ENCODE measurements at regions not wholly inside any gene's neighbourhood (a gene's known extent, or its start where the extent isn't known, plus 50 kb on each side); places are given as distances from the start of the nearest gene placed in this dataset.

DNA sequence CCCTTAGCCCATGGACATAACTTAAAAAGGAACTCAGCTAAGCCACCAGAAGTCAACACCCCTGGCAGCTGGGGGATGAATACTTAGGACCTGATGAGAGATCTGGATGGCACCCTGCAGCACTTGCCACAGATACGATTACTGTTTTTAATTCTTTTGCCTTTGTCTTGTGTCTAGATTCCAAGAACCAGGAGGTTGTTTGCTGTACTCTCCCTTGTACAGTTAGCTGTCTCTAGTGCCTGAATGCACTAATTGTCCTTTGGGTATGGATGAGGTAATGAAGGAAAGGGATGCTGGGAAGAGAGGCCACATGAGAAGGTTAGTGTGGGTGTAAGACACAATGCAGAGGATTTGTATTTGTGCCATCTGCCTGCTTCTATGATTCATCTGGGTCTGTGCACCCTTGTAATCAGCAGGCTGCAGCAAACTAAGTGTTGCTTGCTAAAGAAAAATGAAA is 385.8 kb downstream of the KCNRG start:
- no peak for TF ChIP-seq RFX5 (IDR thresholded peaks at IDR 0.05; ENCODE audit: low read depth, low read length)
- no peak for TF ChIP-seq MXI1 (IDR thresholded peaks at IDR 0.05; ENCODE audit: borderline replicate concordance, low read depth, low read length)
- TF ChIP-seq CEBPB (IDR thresholded peaks at IDR 0.05; ENCODE audit: low read depth, low read length): peak; percentile 25; the same call in 1 of the 2 replicates
- TF ChIP-seq SMC3 (IDR thresholded peaks at IDR 0.05; ENCODE audit: low read depth, low read length): no peak
- TF ChIP-seq CTCF (conservative IDR thresholded peaks at IDR 0.05; ENCODE audit: low read depth, low read length): no peak
- no peak for TF ChIP-seq POLR2A (IDR thresholded peaks at IDR 0.05; ENCODE audit: low read depth, low read length)
- no peak for TF ChIP-seq MAZ (IDR thresholded peaks at IDR 0.05; ENCODE audit: borderline replicate concordance, low read depth, low read length)
- TF ChIP-seq BHLHE40 (IDR thresholded peaks at IDR 0.05; ENCODE audit: low read depth, low read length): peak; percentile 64; the same call in 1 of the 2 replicates
- TF ChIP-seq CHD1 (IDR thresholded peaks at IDR 0.05; ENCODE audit: low read depth, low read length): no peak
- no peak for TF ChIP-seq RCOR1 (IDR thresholded peaks at IDR 0.05; ENCODE audit: insufficient replicate concordance, low read length)
- TF ChIP-seq NFE2L2 (IDR thresholded peaks at IDR 0.05; ENCODE audit: low read depth, low read length): no peak
- peak; percentile 8; the same call in 1 of the 2 replicates for TF ChIP-seq USF2 (IDR thresholded peaks at IDR 0.05; ENCODE audit: low read depth, low read length)
- TF ChIP-seq FOS (IDR thresholded peaks at IDR 0.05; ENCODE audit: low read depth, low read length): 0 out of 2 replicates have a peak, but pooled peaks have one; percentile 44
- TF ChIP-seq ELK1 (IDR thresholded peaks at IDR 0.05; ENCODE audit: borderline replicate concordance, low read depth, low read length): no peak
- Histone ChIP-seq H2BK5ac (ENCODE audit: low read depth, low read length, poor library complexity, severe bottlenecking) (peak overlapping the region; percentile 53), H4K5ac (ENCODE audit: low read depth, low read length) (peak overlapping the region; percentile 72), H3K56ac (ENCODE audit: extremely low read depth, insufficient read depth, low read length) (no peak overlapping the region), H3K9me3 (ENCODE audit: control insufficient read depth, insufficient read depth, low read length) (no peaks in the 10 kb centered on the region), H2BK20ac (ENCODE audit: low read depth, low read length) (peak overlapping the region; percentile 31; the same call in 1 of the 2 replicates), H3K23ac (ENCODE audit: low read depth, low read length) (peak overlapping the region; percentile 37; the same call in 1 of the 2 replicates), H2AK9ac (replicated peaks; ENCODE audit: low read depth, low read length, poor library complexity) (no peak overlapping the region), H3K79me1 (ENCODE audit: low read depth in 1 of 2, low read length in 2 of 2) (no peaks in the 10 kb centered on the region), H4K91ac (ENCODE audit: insufficient read depth, low read depth, low read length) (peak overlapping the region; percentile 64; the same call in 1 of the 2 replicates), H3K4me3 (ENCODE audit: insufficient read depth, low read depth, low read length) (no peak overlapping the region), H4K8ac (ENCODE audit: low read depth in 2 of 2, low read length in 2 of 2) (peak overlapping the region in 1 of 2 experiments; percentile 42; a peak in 1 of 4 replicates), H2AK5ac (ENCODE audit: low read depth, low read length) (peak overlapping the region; percentile 71; the same call in 1 of the 2 replicates), H3K14ac (replicated peaks; ENCODE audit: low read depth, low read length) (0 out of 2 replicates have a peak overlapping the region, but pooled peaks have one; percentile 0), H3K4ac (ENCODE audit: low read depth, low read length) (peak overlapping the region; percentile 55), H3K4me1 (ENCODE audit: control insufficient read depth, insufficient read depth, low read length) (peaks cover 12% of the 10 kb centered on the region), H3K27ac (ENCODE audit: insufficient read depth, low read length) (peak overlapping the region; percentile 64; the same call in 1 of the 2 replicates), H3K27me3 (ENCODE audit: control insufficient read depth, insufficient read depth, low read length) (no peaks in the 10 kb centered on the region), H3K4me2 (ENCODE audit: low read depth, low read length) (peak overlapping the region; percentile 67; the same call in 1 of the 2 replicates), H3K9ac (ENCODE audit: low read depth, low read length) (peak overlapping the region; percentile 10; the same call in 1 of the 2 replicates), H2BK120ac (ENCODE audit: low read depth, low read length) (peak overlapping the region; percentile 68), H2AFZ (replicated peaks; ENCODE audit: low read length, poor library complexity) (peak overlapping the region; percentile 65), H3K9me1 (ENCODE audit: insufficient read depth, low read length) (no peaks in the 10 kb centered on the region), H2BK15ac (ENCODE audit: low read depth, low read length) (no peak overlapping the region), H3K36me3 (ENCODE audit: control insufficient read depth, insufficient read depth, low read length) (no peaks in the 10 kb centered on the region), H3K18ac (ENCODE audit: low read depth, low read length) (peak overlapping the region; percentile 68), H4K20me1 (ENCODE audit: insufficient read depth, low read length) (no peaks in the 10 kb centered on the region)
- ATAC-seq (ENCODE audit: low read depth): peak; percentile 89
- peak; percentile 92 for DNase-seq
- CTCF ChIA-PET: interaction anchor here (1.6 kb wide), 1 partner anchor 12 kb away, joined by 3 read pairs; no protein-coding TSS in a partner anchor
- intact Hi-C loops (cut with micrococcal nuclease) (no loop called here), in situ Hi-C loops (cut with MboI; ENCODE audit: low sequenced_read_pairs) (no loop called here), dilution Hi-C loops (cut with HindIII; ENCODE audit: low sequenced_read_pairs, unreplicated experiment) (no loop called here)
- no TSS peak for BruUV-seq (replicated peaks)
- POLR2A ChIA-PET (ENCODE audit: unreplicated experiment): no interaction called here
- no CpG with 5 or more reads among the region's 1 CpG for WGBS, 2 experiments (ENCODE audit: extremely low coverage in 2 of 2, insufficient read length in 1 of 2)
